UCSD-AML1 (cell line): ENCODE measurements at regions not wholly inside any gene's neighbourhood (a gene's known extent, or its start where the extent isn't known, plus 50 kb on each side); places are given as distances from the start of the nearest gene placed in this dataset.
"Not testable (repeated sequence)": the region's sequence is repeated elsewhere in the genome, so short reads cannot be mapped to it uniquely, and the experiment has no call there.

Source experiments
- DNase-seq: peaks from one replicate; lab custom pipeline; 2025; ENCODE audit not compliant: unreplicated experiment; lab: John Stamatoyannopoulos, UW

DNA sequence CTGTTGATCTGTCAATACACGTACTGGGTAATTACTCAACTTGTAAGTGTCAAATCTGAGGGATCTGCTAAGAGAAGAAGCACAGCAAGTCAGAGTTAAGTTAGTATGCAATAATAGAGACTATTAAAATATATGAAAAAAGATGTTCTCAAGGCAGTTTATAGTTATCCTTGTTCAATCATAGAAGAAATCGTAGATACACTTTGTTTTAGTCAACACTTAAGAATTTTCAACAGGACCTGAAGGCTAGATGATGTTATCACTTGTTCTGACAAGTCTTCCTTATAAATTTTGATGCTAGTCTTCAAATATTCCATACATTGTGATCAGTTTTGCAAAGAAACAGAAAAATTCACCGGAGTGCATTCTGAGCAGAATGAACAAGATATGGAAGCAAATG is 91.1 kb upstream of the KCNQ5 start:
- DNase-seq, result no peak

DNA sequence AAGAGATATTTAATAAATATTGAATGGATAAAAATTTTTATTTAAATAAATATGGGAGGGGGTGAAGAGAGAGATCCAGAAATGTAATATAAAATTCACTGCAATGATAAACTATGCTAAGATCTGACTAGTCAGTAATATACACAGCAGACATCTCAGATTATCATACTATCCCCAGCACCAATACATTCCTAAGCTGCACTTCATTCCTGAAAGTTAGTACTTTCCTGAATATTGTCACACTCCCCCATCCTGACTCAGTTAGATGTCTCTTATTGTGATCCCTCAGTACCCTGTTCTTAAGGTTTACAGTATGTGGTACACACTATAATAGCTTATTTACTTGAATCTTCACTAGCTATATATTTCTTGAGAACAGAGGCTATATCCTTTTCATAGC is 88.3 kb upstream of the KCNQ5 start:
- DNase-seq, result no peak

DNA sequence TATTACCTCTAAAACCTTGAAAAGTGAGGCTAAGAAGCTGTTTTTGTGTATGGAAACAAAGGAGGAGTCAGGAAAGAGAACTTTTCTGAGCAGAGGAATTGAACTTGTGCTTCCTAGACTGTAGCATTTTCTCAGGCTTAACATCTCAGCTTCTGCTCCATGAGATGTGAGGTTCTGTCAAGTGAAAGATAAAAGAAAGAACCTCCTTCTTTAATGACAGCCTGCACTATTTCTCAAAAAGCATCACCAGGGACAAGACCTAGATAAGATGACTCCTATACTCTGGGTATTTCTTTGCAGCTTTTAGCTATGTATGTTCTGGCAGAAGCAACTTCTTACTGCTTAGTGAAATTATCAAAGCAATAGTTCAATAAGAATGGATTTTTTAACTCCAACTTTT is 87.6 kb upstream of the KCNQ5 start:
- no peak for DNase-seq

DNA sequence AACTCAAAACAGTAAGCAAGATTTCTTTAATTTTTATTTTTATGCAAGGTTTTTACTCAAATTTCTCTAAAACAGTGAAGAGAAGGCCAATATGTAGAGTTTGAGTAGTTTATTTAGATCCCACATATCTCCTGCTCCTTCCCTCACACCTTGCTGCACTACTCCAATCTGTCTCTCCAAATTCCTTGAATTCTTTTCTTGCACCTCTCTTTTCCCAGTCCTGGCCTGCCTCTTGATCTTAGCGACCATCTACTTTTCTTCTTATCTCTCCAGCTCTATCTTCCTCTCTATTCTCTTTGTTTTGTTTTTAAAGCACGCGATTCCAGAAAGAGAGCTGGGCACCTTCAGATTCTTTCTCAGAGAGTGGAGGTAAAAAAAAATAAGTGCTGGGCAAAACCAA is 86.7 kb upstream of the KCNQ5 start:
- no peak for DNase-seq

DNA sequence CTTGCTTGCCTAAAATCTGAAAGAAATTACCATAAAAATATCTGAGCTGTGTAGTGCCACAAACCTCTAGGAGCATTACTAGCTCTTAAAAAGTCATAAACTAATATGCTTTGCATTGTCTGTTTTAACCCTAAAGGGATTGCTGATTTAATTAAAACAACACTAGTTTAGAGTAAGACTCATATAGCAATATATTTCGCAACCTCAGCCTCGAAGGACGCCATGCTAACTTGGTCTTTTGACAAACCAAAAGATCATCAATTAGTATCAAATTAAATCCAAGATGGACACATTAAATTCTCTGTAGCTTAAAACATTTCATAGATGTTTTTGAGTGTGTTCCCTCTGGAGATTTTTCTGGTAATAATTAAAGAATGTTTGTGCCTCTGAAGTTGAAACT is 74.8 kb upstream of the KCNQ5 start:
- DNase-seq, result no peak

DNA sequence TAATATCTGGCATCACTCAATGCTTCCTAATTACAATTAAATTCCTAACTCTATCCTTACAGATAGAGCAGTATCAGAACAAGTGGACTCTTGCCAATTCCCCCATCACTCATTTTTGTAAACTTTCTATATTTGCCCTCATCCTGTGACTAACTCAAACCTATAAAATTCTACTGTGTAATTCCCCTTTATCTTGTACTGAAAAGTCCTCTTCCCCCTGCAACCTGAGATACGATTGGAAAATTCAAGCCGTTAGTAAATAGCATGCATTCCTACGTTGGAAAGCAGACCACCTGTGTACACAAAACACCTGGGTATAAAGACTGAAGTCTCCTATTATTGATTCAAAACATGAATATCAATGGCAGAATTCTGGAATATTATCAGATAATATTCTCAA is 70.4 kb upstream of the KCNQ5 start:
- no peak for DNase-seq

DNA sequence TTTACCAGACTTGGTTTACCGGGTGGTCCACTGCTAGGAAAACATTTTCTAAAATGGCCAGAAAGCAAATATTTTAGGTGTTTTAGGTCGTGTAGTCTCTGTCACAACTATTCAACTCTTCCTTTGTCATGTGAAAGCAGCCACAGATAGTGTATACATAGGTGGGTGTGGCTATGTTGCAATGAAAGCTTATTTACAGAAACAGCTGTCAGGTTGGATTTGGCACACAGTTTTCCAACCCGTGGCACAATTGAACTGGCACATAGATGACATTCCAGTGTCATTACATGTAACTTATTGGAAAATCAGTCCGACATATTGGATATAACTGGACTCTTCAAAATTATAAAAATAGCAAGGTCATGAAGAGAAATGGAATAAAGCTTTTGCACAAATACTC is 68.9 kb upstream of the KCNQ5 start:
- no peak for DNase-seq

DNA sequence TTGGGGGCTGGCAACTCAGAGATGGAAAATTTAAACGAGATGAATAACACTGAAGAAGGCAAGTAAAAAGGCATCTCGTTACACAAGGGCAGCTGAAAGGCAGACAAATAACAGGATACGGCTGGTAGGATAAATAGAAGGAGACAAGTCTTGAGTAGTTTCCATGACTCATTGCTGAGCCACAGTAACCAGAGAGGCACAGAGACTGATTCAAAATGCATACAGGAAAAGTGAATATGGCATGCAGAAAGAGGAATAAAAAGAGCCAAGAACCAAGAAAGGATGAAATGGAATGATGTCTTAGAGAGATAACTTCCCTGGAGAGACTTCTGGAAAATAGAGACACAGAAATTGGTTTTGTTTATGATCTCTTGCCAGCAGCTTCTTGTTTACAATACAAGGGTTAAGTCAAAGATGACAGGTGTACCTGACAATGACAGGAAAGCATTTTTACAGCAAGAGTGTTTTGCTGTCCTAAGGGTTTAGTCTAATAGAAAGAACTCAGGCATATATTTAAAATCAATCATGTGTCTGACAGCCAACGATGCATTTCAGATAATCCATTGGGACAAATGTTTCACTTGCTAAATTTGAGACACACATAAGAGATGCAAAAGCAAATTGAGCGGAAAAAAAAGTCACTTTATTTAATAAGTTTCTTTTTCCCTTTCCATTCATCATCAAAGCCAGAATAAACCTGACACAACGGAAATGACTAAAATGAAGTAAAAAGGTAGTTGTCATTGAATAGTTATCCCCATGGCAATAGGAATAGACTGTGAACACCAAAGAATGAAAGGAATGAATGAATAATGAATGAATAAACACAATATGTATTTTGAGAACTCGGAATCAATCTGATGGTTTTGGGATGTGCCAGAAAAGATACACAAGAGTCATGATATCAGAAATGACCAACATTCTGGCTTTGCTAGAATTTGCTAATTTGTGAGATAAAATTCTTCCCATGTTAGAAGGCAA is 68.0 kb upstream of the KCNQ5 start:
- DNase-seq, result no peak

DNA sequence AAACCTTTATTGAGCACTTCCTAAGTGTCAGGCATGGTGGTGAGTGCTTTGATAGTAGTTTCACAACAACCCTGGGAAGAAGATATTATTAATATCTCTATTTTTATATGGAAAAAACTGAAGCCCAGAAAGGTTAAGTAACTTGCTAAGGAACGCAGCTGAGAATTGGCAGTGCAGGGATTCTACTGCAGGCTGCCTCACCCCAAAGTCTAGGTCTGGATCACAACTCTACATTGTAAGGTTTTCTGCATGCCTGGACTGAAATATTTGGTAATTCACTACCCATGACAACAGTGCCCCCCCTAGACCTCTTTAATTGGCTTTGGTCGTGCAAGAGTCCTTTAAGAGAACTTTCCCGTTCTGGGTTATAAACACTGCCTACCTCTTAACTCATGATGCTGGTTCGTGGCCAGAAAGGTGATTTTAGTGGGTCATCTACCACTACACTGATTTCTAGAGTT is 67.1 kb upstream of the KCNQ5 start:
- DNase-seq, result no peak

DNA sequence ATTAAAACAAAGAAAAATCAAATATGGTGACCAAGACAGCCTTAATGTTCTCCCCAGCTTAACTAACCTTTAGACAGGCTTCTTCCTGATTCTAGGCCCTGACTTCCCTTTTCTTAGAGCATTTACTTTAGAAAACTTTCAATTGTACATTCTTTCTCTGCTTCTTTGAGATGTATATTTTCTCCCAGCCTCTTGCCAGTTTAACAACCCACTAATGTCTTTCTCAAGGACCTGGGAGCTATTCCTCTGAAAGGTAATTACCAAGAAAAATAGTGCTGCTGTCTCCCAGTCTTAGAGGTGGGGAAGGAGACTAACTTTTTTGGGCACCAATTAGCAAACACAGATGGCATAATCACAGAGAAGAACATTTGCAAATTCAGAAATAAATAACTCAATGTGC is 62.8 kb upstream of the KCNQ5 start:
- no peak for DNase-seq

DNA sequence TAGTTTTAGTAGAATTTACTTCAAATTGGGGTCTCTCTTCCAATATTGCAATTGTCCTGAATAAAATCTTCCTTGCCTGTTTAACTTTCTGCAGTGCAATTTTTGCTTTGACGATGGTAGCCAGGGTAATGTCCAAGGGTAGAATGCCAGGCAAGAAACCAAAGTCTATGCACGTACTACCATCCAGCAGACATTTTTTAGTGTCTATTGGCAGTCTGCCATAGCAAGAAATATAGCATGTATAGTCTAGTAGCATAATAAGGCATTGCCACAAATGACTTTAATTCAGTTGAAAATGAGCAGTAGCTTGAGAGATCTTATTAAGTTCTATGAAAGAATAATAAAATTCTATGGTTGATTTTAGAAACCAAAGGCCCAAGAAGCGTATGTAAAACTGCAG is 62.3 kb upstream of the KCNQ5 start:
- no peak for DNase-seq

DNA sequence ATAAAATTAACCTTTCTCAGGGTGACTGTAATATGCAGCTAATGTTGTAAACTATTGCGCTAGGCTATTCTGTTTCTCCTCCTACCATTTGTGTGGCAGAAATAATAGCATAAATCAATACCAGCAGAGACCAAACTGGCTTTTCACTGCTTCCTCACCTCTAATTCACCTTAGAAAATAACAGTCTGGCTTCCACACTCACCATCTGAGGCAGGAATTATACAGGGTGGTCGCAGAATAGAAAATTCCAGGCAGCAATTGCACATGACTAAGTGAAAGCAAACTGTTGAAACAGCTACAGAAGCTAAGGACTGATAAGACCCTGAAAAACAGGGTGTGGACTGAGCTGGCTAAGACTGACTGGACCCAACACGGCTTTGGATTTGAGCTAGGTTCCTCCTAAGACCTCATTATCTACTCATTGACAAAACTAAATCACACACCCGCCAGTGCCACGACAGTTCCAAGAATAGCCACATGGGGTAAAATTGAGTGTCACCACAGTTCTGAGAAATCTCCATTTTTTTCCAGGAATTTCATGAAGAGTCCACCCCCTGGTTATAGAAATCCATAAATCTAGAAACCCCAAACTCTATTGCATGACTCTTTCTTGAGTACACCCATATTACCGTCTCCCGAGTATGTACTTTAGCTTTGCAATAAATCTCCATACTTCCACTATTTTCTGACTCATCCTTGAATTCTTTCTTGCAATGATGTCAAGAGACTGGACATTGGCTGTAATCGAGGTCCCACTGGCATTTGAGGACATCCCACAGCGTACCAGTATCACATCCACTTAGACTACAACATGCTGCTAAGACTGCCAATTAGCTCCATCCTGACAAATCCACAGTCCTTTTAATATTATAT is 60.9 kb upstream of the KCNQ5 start:
- DNase-seq, result peak; percentile 9

DNA sequence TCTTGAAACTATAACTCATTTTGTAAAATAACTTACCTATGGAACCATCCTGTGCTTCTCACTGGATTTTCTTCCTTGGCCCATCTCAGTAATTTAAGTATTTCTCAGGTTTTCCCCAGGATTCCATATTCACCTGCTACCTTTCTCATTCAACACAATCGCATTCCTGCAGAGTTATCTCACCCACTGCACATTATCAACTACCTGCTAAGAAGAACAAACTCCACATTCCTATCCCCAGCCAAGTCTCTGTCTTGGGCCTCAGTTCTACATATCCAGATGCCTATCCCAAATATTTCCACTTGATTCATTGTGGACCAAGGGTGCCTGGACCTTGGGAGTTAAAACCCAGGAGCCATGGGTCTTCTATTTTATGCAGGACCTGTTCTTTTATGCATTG is 60.2 kb upstream of the KCNQ5 start:
- DNase-seq, result no peak

DNA sequence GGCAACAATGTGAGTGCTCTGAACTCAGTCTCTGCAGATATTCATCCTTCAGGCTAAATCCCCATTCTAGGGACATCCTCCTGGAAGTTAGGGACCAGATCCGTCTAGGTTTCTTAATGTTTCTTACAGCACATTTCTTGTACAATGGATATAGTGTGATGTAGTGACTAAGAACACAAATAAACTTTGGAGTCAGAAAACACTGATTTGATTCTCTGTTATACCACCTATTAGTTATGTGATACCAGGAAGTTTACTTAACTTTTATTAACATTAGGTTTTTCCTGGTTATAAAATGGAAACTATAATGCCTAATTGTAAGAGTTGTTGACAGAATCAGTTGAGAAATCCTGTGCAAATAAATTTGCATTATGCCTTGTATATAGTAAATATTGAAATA is 57.6 kb upstream of the KCNQ5 start:
- no peak for DNase-seq

DNA sequence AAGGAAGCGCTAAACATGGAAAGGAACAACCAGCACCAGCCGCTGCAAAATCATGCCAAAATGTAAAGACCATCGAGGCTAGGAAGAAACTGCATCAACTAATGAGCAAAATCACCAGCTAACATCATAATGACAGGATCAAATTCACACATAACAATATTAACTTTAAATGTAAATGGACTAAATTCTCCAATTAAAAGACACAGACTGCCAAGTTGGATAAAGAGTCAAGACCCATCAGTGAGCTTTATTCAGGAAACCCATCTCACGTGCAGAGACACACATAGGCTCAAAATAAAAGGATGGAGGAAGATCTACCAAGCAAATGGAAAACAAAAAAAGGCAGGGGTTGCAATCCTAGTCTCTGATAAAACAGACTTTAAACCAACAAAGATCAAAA is 49.9 kb upstream of the KCNQ5 start:
- DNase-seq, result not testable (repeated sequence)
